Fibroblast of the aortic adventitia (primary cell): ENCODE measurements at regions not wholly inside any gene's neighbourhood (a gene's known extent, or its start where the extent isn't known, plus 50 kb on each side); places are given as distances from the start of the nearest gene placed in this dataset.
A peak's percentile ranks its signal among the peaks of the same experiment; 100 is the strongest.
"Not testable (repeated sequence)": the region's sequence is repeated elsewhere in the genome, so short reads cannot be mapped to it uniquely, and the experiment has no call there.

Source experiments
- DNase-seq: peaks from one replicate; pipeline ENCODE4 v3.0.0-alpha.2; 2010; ENCODE audit warnings: low read depth
- H3K4me3 ChIP-seq: 2 replicates; pipeline ENCODE4 v1.5.1; 2011; ENCODE audit warnings: low read depth, mild to moderate bottlenecking, control low read depth, low read length, moderate library complexity
- CTCF ChIP-seq: IDR thresholded peaks from 2 replicates; pipeline ENCODE4 v1.5.1; 2011; ENCODE audit warnings: mild to moderate bottlenecking, low read length, control low read depth, inconsistent platforms; ENCODE audit not compliant: insufficient read depth

- TF ChIP-seq CTCF: no peak
- peak; percentile 2 for DNase-seq
- H3K4me3 ChIP-seq: no peak overlapping the region
These were observed 59.6 kb upstream of the MAN2A1 start for GRCh38 chr5:109630093-109630492.

GRCh38 chr5:109628591-109628990 is 61.1 kb upstream of the MAN2A1 start:
- TF ChIP-seq CTCF: no peak
- no peak overlapping the region for H3K4me3 ChIP-seq
- DNase-seq: no peak

- H3K4me3 ChIP-seq, DNase-seq: not testable (repeated sequence)
These were observed 68.5 kb upstream of the MAN2A1 start for GRCh38 chr5:109621266-109621665.

- DNase-seq: no peak
- no peak overlapping the region for H3K4me3 ChIP-seq
- no peak for TF ChIP-seq CTCF
These were observed 69.1 kb upstream of the MAN2A1 start for GRCh38 chr5:109620651-109621050.

- no peak for TF ChIP-seq CTCF
- H3K4me3 ChIP-seq: no peak overlapping the region
- DNase-seq: no peak
These were observed 70.1 kb upstream of the MAN2A1 start for GRCh38 chr5:109619606-109620005.

GRCh38 chr5:109619021-109619460 is 70.7 kb upstream of the MAN2A1 start:
- H3K4me3 ChIP-seq: no peak overlapping the region
- no peak for TF ChIP-seq CTCF
- DNase-seq: no peak

- H3K4me3 ChIP-seq: no peak overlapping the region
- no peak for TF ChIP-seq CTCF
- no peak for DNase-seq
These were observed 74.7 kb upstream of the MAN2A1 start for GRCh38 chr5:109614981-109615380.

- TF ChIP-seq CTCF: no peak
- no peak overlapping the region for H3K4me3 ChIP-seq
- DNase-seq: no peak
These were observed 75.4 kb upstream of the MAN2A1 start for GRCh38 chr5:109614301-109614700.
